GM18498 (cell line): ENCODE measurements at regions not wholly inside any gene's neighbourhood (a gene's known extent, or its start where the extent isn't known, plus 50 kb on each side); places are given as distances from the start of the nearest gene placed in this dataset.

Experiments used
- ATAC-seq: cut with Tn5 transposase; IDR thresholded peaks from one replicate; pipeline ENCODE4 v1.9.1; 2021; ENCODE audit warnings: mild to moderate bottlenecking, moderate library complexity; ENCODE audit not compliant: unreplicated experiment

GRCh38 chr3:7881946-7882345 lies 619.7 kb upstream of the LMCD1 start:
- ATAC-seq, result no peak

DNA sequence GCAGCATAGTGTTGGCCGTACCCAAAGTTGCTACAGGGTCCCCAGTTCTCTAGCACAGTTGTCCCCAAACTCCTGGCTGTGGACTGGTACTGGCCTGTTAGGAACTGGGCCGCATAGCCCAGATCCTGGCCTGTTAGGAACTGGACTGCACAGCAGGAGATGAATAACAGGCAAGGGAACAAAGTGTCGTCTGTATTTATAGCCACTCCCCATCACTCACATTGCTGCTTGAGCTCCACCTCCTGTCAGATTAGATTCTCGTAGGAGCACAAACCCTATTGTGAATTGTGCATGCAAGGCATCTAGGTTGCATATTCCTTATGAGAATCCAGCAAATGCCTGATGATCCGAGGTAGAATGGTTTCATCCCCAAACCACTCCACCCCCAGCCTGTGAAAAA lies 604.0 kb upstream of the LMCD1 start:
- no peak for ATAC-seq

GRCh38 chr3:7913283-7913682 lies 588.3 kb upstream of the LMCD1 start:
- ATAC-seq, result no peak

- no peak for ATAC-seq
Observed at GRCh38 chr3:7915356-7915755, 586.3 kb upstream of the LMCD1 start.

GRCh38 chr3:7917443-7918151 lies 584.0 kb upstream of the LMCD1 start:
- ATAC-seq, result no peak

DNA sequence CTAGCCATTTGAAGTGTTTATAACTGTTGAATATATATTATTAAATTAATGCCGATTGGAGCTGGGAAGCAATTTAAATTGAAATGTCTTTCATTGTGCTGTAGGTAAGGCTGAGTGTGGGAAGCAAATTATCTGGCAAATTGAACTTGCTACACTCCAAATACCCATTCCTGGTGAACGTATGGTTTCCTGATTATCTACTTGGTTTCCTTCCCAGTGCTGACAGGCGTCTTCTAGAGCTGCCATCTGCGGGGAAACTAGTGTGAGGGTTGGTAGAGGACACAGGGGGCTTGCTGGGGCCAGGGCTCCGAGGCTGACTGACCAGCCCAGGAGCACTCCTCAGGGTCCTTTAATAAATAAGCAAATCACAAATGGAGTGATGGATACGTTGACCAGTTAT lies 581.4 kb upstream of the LMCD1 start:
- ATAC-seq, result no peak

DNA sequence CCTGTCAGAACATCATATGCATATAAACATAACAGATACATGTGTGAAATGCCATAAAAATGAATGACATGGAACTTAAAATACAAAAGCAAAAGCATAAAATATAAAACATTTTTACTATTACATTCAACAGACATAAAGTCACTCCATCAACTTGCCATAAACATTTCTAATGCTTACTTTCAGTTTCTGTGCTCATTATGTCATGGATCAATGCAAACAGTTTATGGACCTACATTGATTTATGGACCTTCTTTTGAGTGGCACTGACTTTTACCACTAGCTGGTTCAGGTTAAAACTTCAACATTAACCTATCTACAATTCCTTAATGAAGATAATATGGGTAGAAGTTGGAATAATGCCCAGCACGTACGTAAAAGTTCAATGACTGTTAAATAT lies 577.4 kb upstream of the LMCD1 start:
- ATAC-seq, result no peak

GRCh38 chr3:7927015-7927414 lies 574.6 kb upstream of the LMCD1 start:
- ATAC-seq, result no peak

DNA sequence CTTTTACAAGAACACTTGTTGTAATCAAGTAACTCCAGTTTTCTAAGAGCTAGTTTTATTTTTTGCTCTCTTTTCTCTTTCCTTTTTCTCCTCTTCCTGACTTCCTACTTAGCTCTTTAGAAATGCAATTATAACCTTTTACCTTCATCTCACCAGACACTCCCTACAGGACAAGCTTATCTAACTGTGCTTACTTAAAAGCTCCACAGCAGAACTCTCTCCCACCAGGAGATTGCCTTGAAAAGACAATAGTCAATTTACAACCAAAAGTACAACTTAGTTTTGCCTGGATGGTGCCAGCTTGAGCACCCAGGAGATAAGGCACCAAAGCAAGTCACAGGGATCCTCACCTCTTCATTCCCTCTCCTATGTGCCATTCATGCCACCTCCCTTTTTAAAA lies 573.8 kb upstream of the LMCD1 start:
- no peak for ATAC-seq

- no peak for ATAC-seq
Observed at GRCh38 chr3:7929319-7929889, 572.2 kb upstream of the LMCD1 start.

DNA sequence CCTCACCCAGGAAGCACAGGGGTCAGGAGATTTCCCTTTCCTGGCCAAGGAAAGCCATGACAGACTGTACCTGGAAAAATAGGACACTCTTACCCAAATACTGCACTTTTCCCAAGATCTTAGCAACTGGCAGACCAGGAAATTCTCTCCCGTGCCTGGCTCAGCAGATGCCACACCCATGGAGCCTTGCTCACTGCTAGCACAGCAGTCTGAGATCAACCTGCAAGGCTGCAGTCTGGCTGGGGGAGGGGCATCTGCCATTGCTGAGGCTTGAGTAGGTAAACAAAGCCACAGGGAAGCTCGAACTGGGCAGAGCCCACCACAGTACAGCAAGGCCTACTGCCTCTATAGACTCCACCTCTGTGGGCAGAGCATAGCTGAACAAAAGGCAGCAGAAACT lies 567.3 kb upstream of the LMCD1 start:
- ATAC-seq, result no peak

- no peak for ATAC-seq
Observed at GRCh38 chr3:7947930-7948329, 553.7 kb upstream of the LMCD1 start.

- ATAC-seq, result no peak
Observed at GRCh38 chr3:7950890-7951289, 550.7 kb upstream of the LMCD1 start.

GRCh38 chr3:7953449-7954014 lies 548.1 kb upstream of the LMCD1 start:
- ATAC-seq, result no peak

GRCh38 chr3:7957024-7957423 lies 544.6 kb upstream of the LMCD1 start:
- no peak for ATAC-seq

GRCh38 chr3:7959094-7959493 lies 542.5 kb upstream of the LMCD1 start:
- ATAC-seq, result no peak

- ATAC-seq, result no peak
Observed at GRCh38 chr3:7960601-7961000, 541.0 kb upstream of the LMCD1 start.

- ATAC-seq, result no peak
Observed at GRCh38 chr3:7962301-7962700, 539.3 kb upstream of the LMCD1 start.

DNA sequence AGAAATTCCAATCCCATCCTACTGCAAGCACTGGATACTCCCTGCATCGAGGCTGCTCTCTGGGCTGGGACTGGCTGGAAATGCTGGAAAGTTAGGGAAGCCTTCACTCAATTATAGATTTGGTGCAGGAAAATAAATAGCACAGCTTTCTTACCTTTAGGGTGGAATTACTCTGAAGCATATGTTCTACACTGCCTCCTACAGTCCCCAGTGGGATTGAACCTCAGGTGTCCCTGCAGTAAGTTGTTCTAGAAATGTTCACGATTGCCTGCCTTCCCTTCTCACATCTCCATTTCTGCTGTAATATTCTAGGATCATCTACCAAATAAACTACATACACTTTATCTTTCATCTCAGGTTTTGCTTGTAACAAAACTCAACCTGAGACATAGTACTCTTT lies 536.7 kb upstream of the LMCD1 start:
- ATAC-seq, result no peak

DNA sequence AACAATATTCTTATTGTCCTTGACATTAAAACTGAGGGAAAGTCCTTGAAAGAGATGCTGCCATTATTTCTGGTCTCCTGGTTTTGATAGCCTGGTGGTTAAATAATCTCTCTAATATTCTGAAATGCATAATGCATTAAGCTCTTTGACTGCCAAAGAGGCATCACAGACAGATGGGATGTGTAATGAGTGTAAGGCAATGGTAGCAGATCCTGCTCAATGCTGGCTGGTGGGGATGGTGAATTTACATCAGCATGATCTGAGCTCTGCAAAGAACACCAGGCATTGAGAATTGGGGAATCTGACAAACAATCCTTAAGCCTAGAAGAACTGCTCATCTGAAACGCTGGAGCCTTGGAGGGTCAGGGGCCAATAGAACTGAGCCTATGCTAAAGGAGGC lies 528.6 kb upstream of the LMCD1 start:
- no peak for ATAC-seq

GRCh38 chr3:7977245-7978086 lies 524.2 kb upstream of the LMCD1 start:
- no peak for ATAC-seq

DNA sequence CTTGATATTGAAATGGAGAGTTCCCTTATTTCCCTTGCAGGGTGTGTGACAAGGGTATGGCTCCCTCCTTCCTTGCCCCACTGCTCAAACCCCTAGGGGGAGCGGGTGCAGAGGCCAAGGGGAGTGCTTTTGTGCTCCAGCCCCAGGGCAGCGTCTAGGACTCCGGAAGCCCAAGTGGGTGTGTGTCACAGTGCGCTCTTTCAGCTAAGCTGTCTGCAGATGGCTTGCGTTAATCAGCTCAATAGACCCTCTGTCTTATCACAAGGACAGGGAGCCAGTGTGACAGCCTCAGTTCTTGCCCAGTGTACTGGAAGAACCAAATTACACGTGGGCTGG lies 523.6 kb upstream of the LMCD1 start:
- no peak for ATAC-seq
